Right ventricle myocardium superior (tissue), 1 donor: ENCODE measurements at regions not wholly inside any gene's neighbourhood (a gene's known extent, or its start where the extent isn't known, plus 50 kb on each side); places are given as distances from the start of the nearest gene placed in this dataset.

Source experiments
- ATAC-seq: fragments of 200-7000 bp; cut with Tn5 transposase; one replicate; pipeline ENCODE4 v1.9.1; 2020; ENCODE audit warnings: mild to moderate bottlenecking; ENCODE audit not compliant: poor library complexity
- DNase-seq: peaks from one replicate; pipeline ENCODE4 v3.0.0-alpha.2; 2020
- intact Hi-C: fragments of 100-400 bp; cut with DNase I; formaldehyde crosslinking; loops from one replicate; pipeline ENCODE4 v1.11.2; 2022
- donor health status: DM: no; HTN: yes; CAD: no; lungs with severe emphysema.

DNA sequence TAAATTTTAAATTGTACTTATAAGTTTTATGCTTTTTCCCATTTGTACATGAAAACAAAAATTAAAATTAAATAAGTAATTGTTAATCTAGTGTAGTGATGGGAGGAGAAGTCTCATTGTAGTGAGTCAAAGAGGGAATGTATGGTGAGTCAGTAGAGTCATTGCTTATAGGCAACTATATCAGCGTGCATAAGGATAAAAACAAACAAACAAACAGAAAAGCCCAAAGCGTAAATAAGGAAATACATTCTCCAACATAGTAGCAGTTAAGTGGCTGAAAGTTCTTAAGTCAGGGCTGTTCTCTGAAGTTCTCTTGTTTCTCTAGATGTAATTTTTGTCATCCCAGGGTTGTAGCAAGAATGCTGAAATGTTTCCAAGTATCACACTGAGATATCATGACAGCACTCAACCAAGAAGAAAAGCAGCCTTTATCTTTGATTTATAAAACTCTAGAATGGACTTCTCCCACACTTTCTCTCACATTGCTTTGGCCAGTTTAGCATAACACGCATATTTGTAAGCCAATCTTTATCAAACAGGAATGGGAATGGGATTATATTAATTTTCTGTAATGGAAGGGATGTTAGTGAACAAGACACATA lies 184.1 kb upstream of the TP63 start:
- intact Hi-C loops = no loop called here
- ATAC-seq (no peak), DNase-seq (no peak)

DNA sequence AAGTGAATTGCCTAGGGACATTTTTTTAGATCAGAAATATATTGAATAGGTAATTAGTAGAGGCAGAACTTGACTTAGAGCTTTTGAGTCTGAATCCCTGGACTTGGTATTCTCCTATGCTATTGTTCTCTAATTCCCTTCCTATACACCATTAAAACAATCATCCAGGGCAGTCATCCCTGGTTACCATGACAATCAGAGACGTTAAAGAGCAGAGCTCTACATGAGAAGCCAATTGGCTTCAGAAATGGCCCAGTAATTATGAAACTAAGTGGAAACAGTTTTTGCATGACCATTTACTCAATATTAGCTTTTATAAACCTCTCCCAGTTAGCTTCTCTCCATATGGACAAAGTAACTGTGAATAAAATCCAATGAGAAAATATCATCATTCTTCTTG lies 182.1 kb upstream of the TP63 start:
- DNase-seq = no peak
- ATAC-seq = no peak
- intact Hi-C loops = no loop called here

DNA sequence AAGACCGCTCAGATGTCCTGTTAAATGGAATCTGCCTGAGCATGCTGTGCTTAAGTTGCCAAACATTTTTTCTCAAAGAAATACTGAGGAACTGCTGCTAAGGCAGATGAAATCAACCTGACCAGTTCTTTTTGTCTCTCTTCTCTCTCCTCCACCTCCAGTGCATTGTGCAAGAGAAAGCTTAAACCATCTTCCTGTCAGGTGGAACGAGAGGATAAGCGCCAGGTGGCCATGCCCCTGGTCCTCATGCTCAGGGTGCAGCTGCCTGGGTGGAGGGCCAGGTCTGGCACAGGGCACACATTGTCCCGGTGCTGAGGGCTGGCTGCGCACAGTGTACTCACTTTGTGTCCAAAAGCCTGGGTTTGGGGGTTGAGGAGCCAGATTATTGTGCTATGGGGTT lies 176.2 kb upstream of the TP63 start:
- no peak for DNase-seq
- intact Hi-C loops = no loop called here
- no peak for ATAC-seq

DNA sequence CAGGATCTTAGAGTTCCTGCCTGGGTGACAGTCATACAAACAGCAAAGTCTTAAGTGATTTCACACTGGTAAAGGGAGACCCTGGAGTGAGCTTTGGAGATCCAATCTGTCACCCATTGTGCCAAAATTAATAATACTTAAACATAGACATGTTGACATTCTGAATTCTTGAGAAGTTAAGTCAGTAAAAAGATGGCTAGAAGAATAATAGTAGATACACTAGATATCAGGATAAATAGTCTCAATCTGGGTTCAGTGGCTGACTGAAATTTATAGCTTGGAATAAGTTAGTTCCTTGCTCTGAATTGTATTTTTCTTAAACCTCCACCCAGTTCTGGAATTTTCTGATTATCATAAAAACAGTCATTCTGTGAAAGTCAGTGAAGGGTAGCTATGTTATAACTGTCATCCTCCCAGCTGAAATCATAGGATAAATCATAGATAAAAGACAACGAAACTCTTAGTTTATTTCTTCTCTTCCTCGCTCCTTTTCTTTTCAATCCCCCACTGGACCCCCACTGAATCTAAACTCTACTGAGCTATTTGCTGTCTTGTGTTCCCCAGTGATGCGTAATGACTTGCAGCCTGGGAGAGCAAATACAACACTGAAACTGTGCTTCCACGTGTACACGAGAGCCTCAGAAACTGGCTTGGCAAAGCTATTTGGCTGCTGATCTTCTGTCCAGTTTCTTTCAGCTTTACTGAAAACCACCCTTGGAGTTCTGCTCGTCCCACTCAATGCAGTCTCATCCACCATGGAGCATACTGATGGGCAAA lies 175.4 kb upstream of the TP63 start:
- no peak for DNase-seq
- no peak for ATAC-seq
- intact Hi-C loops = no loop called here

DNA sequence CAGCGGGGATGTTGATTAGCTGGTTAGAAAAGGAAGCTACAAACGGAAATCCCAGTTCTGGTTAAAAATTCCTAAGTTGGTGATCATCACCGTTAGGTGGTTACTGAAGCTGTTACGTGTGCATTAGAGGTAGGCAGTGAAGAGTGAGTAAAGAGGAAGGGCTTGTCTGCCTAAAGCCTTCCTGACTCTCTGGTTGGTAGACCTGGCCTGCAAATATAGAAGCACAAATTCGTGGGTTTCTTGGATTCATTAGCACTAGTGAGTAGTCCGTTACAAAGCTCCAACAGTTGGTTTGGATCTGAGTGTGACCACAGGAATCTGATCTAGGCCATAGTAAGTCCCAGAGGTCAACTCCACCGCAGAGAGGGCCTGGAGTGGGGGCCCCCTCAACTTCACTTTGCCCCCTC lies 174.0 kb upstream of the TP63 start:
- no peak for DNase-seq
- intact Hi-C loops = no loop called here
- ATAC-seq = no peak

DNA sequence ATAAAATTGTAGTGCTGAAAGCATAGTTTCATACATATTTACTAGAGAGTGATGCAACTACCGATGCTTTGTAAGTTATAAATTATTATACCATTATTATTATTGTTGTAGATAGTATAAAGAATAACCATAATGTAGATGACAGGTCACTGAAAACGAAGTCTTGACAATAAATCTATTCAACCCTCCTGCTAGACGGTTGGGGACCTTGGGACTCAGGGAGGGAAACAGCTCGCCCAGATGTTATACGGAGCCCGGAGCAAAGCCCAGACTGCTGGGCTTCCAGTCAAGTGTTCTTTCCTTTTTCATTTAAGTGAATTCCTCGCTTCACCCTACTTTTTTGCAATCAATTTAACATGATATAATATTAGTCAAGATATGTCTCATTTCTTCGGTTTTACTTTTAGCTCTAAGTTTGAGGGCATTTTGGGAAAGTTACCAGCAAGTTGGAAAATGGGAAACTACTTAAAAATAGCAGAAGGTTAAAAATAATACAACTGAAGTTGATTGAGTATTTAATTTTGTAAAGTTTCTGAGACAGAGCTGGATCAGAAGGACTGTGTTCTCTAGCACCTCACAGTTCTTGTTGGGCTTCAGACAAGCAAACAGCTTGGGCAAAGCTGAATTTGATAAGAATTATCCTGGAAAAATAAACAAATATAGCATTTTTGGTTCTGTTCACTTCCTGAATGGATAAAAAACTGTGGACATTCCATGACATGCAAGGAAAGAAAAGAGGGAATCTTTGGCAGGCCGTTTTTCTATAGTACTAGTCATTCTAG lies 173.4 kb upstream of the TP63 start:
- ATAC-seq (no peak), DNase-seq (no peak)
- intact Hi-C loops = no loop called here

DNA sequence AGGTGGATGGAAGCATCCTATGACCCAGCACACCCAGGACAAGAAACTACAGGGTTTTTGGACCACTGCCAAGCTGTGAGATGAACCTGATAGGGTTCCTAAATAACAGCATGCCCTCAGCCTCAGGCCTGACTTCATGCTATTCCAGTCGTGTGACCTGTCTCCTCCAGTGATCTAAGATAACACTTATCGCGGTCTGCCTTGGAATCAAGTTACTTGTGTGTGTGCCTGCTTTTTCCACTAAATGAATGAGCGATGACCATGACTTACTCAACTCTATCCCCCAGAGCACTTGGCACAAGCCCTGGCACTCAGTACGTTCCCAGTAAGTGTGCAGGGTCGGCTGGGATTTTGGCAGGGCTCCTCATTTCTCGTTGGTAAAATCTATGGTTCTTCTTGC lies 172.7 kb upstream of the TP63 start:
- intact Hi-C loops = no loop called here
- no peak for ATAC-seq
- DNase-seq = no peak

DNA sequence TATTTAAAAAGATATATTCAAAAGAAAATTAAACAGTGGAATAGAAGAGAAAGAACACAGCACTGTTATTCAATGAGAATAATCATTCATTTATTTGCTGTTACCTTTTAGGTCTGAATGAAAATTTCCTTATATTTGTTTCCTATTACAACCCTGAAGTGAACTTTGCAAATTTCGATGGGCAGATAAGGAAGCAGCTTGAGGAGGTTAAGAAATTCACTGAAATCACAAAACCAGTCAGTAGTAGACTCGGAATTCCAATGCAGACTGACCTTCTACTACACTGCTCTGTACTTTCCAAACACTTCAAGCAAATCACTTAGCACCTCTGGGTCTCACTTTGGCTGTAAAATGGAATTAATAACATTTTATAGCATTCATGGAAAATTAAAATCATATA lies 172.0 kb upstream of the TP63 start:
- no peak for ATAC-seq
- intact Hi-C loops = no loop called here
- DNase-seq = no peak

DNA sequence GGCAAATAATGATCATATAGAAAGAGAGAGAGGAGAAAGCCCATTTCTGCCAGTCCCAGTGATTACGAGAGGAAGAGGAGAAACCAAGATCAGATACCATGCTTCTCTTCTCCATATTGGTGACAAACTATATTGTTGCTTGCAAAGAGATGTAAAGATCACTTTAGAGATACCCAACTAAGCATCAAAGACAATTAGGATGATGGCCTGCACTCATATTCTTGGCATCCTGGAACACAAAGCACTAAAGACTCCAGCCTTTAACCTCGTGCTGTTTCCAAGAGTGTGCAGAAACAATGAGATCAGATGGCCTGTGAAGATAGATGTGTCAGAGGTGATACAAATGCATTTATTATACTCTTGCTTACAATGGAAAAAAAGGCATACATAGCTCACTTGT lies 170.7 kb upstream of the TP63 start:
- no peak for ATAC-seq
- intact Hi-C loops = no loop called here

DNA sequence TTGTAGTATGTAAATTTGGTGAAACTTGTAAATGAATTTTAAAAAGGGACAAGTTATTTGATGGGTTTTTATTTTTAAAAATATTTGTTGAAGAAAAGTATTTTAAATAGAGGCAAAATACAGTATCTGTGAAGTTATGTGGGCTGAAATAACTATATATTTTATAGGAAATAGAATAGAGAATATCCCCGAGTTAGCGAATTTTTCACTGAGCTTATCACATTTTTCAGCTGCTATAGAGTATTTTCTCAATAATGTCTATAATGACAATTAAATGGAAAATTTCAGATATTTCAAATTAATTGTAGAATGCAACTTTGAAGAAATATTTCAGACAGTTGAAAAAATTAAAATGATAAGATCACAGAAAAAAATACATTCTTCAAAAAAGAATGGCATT lies 166.4 kb upstream of the TP63 start:
- DNase-seq (no peak), ATAC-seq (no peak)
- intact Hi-C loops = no loop called here

More for the DNA sequence above, 170.7 kb upstream of the TP63 start:
- DNase-seq = no peak

DNA sequence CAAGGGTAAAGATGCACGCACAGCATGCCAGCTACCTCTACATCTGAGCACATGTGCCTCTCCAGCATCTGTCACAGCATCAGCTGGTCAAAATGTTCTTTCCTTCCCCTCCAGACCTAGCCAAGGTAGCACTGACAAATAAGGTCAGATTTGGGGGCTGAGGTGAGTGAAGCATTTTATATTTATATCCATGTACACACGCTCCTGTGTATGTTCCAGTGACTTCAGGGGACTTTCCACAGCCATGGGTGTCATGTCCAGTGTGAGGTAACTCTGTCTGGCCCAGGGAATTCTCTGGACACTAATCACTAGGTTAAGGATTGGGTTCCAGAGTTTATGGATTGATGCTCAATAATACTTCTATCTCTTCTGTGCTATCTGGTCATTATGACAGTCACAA lies 165.2 kb upstream of the TP63 start:
- no peak for ATAC-seq
- intact Hi-C loops = no loop called here
- no peak for DNase-seq

DNA sequence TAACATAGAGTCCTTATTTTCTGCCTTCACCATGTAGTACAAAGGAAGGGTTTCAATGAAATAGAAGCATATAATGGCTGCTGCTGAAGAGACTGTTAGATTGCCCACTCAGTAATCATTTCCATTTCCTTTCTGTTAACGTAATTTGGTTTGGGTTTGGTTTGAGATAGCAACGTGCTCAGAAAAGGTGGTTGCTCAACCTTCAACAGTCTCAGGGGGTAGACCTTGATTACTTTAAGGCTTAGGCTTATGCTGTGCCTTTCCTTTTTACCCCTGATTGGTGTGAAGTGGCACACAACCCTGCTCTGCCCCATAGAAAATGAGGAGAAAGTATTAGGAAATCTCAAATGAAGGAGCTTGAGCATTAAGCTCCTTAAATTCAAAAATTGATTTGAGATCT lies 163.7 kb upstream of the TP63 start:
- intact Hi-C loops = no loop called here
- ATAC-seq = no peak
- no peak for DNase-seq

DNA sequence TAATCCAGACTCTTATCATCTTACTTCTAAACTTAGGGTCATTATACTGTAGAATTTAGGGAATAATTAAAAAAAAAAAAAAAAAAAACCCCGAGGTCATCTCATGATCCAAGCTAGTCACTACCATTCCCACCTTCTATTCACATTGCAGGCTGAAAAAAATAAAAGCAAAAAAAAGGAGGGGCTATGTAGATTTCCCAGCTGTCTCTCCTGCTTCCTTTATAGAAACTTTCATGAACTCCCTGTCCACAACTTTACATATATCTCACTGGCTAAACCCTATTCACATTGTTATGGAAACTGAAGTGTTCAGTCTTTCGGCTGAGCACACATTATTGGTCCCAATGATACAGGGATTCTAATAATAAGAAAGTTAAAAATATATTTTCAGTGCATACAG lies 156.2 kb upstream of the TP63 start:
- ATAC-seq (no peak), DNase-seq (no peak)
- intact Hi-C loops = no loop called here

DNA sequence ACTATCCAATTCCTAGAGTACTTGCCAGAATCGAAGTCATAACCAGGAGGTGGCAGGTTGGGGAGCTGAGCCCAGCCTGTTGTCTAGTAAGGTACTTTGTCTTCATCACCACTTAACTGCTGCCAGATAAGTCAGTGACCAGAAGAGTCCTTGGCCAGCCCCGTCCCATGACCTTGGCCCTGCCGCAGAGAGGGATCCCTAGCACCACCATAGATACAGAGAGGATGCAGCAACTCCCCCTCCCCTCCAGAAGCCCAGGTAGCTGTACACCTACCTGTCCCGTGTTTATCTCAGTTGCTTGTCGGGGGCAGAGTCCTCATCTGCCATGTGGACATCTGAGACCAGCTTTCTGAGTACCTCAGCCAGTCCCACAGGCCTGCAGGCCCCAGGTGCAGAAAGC lies 153.6 kb upstream of the TP63 start:
- intact Hi-C loops = no loop called here
- no peak for DNase-seq
- ATAC-seq = no peak

DNA sequence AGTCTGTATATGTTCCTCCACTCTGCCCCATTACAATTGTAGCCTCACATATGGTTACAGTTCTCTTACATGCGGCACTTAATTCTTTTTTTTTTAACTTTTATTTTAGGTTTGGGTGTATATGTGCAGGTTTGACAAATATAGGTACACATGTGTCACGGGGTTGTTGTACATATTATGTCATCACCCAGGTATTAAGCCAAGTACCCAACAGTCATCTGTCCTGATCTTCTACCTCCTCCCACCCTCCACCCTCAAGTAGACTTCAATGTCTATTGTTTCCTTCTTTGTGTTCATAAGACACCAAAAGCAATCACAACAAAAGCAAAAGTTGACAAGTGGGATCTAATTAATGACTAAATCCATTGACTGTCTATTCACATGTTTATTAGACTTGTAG lies 144.6 kb upstream of the TP63 start:
- intact Hi-C loops = no loop called here
- ATAC-seq (no peak), DNase-seq (no peak)

DNA sequence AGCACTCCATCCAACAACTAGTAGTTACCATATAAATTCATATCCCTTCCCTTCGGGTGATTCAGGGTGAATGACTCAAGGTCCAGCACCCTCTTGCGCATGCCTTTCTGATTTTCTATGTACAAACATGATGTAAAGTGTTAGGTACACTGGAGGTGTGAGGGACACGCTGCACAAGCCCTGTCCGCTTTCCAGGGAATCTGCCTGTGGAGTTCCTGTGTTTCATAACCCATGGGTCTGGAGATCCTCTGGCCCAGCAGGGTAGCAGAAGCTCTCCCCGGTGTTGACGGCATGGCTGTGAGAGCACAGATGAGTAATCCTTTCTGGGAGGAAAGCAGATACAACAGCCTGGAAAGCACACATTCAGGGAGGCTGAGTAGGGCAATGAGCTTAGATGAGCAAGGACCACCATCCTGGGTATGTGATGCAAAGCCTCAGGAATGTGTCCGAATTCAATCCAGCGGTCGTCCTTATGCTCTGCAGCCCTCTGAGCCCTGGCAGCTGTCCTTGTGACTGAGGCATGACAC lies 142.9 kb upstream of the TP63 start:
- ATAC-seq (no peak), DNase-seq (no peak)
- intact Hi-C loops = no loop called here

DNA sequence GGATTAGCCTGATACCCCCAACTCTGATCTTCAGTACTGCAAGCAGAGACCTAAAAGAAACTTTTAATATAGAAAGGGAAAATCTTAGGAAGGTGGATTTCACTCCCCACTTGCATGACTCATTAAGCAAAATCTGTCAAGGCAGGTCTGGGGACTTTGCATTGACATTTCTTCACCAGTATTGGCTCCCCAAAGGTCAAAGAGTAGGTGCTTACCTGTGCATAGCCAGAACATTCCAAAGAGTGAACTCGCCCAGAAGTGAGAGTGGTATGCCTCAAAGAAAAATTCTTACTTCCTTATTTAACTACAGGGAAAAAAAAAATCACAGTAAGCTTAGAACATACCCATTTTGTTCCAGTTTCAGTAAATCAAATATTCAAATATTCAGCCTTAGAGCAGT lies 140.9 kb upstream of the TP63 start:
- ATAC-seq (no peak), DNase-seq (no peak)
- intact Hi-C loops = no loop called here

DNA sequence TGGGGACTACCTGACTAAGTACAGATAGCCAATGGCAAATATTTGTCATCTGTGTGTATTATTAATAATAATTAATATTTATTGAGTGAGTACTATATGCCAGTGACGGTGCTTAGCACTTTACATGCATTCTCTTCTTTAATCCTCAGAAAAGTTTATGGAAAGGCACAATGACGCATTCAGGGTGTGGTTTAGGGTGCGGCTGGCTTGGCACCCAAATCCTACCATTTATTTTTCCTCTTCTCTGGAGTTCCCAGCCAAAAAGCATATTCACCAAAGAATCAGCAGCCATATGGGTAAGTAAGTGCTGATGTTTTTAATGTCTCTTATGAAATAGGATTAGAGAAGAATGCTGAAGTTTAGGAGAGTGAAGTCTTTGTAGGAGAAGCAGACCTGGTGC lies 140.4 kb upstream of the TP63 start:
- no peak for ATAC-seq
- intact Hi-C loops = no loop called here
- no peak for DNase-seq

DNA sequence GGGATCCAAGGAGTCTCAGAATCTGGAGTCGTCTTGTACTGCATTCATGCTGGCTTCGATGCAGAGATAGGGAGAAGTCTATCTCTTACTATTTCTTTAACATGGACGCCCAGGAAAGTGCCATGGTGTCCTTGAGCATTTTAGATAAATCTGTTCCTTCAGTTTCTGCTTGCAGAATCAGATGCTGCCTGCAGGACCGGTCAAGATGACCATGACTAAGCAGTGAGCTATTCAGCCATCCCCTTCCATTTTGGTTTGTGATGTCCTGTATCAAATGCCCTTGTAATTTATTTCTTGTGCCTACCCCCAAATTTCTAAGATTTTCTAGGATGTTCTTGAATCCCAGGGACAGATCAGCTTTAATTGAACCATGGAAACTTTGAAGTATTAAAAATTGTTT lies 139.4 kb upstream of the TP63 start:
- DNase-seq = no peak
- ATAC-seq = no peak
- intact Hi-C loops = no loop called here

DNA sequence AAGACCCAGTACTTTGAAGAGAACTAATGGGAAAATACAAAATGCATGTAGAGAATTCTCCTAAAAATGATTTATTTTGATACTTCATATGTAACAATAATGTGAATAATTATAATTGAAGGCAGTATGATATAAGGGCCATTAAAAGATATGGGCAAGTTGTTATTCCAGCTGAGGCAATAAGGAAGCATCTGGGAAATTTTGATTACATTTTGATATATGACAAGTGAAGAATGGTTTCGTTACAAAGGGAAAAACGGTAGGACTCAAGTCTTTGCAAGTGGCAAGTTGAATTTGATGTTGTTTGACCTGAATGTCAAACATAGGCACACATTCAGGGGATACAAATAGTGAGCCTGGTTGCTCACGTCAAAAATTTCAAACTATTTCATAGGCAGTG lies 137.9 kb upstream of the TP63 start:
- ATAC-seq (no peak), DNase-seq (no peak)
- intact Hi-C loops = no loop called here
